Neural progenitor cell (in vitro differentiated cells): ENCODE measurements at regions not wholly inside any gene's neighbourhood (a gene's known extent, or its start where the extent isn't known, plus 50 kb on each side); places are given as distances from the start of the nearest gene placed in this dataset.

ENCODE experiments used
- DNase-seq: peaks from one replicate; pipeline ENCODE4 v3.0.0-alpha.2; 2016; ENCODE audit warnings: low spot score
- H2AFZ ChIP-seq: fragments of 200-600 bp; sonication (generic); replicated peaks from 2 replicates; pipeline ENCODE4 v1.6.1; 2016; ENCODE audit warnings: antibody characterized with exemption
- H3F3A ChIP-seq: fragments of 200-600 bp; sonication (generic); 2 replicates; pipeline ENCODE4 v1.6.1; 2016; ENCODE audit warnings: antibody characterized with exemption, low read depth
- H3K27ac ChIP-seq: fragments of 200-600 bp; sonication (generic); 2 replicates; pipeline ENCODE4 v1.5.1; 2016; ENCODE audit warnings: mild to moderate bottlenecking
- H3K27me3 ChIP-seq: fragments of 200-600 bp; sonication (generic); 2 replicates; pipeline ENCODE4 v1.6.1; 2016; ENCODE audit warnings: mild to moderate bottlenecking, moderate library complexity
- H3K36me3 ChIP-seq: fragments of 200-600 bp; sonication (generic); 2 replicates; pipeline ENCODE4 v1.5.1; 2016
- H3K4me1 ChIP-seq: fragments of 200-600 bp; sonication (generic); 2 replicates; pipeline ENCODE4 v1.6.1; 2016; ENCODE audit warnings: mixed run types
- H3K4me2 ChIP-seq: fragments of 200-600 bp; sonication (generic); 2 replicates; pipeline ENCODE4 v1.6.1; 2016
- H3K4me3 ChIP-seq: fragments of 200-600 bp; sonication (generic); 2 replicates; pipeline ENCODE4 v1.5.1; 2016
- H3K79me2 ChIP-seq: fragments of 200-600 bp; sonication (generic); 2 replicates; pipeline ENCODE4 v1.6.1; 2016; ENCODE audit warnings: low read depth
- H3K9ac ChIP-seq: fragments of 200-600 bp; sonication (generic); 2 replicates; pipeline ENCODE4 v1.6.1; 2016
- H3K9me3 ChIP-seq: fragments of 200-600 bp; sonication (generic); 2 replicates; pipeline ENCODE4 v1.5.1; 2016; ENCODE audit warnings: low read depth
- H4K20me1 ChIP-seq: fragments of 200-600 bp; sonication (generic); 2 replicates; pipeline ENCODE4 v1.6.1; 2016; ENCODE audit warnings: low read depth
- H3K27ac Mint-ChIP-seq: 3 replicates; pipeline ENCODE4 v1.8.0; 2021; ENCODE audit warnings: mixed read lengths
- H3K27me3 Mint-ChIP-seq: 2 replicates; pipeline ENCODE4 v1.8.0; 2022; ENCODE audit warnings: low read depth, mild to moderate bottlenecking, inconsistent platforms, moderate library complexity, mixed read lengths; ENCODE audit not compliant: insufficient read depth
- H3K36me3 Mint-ChIP-seq: 3 replicates; pipeline ENCODE4 v1.8.0; 2021; ENCODE audit warnings: mixed read lengths
- H3K4me1 Mint-ChIP-seq: 3 replicates; pipeline ENCODE4 v1.8.0; 2021; ENCODE audit warnings: mixed read lengths
- H3K4me3 Mint-ChIP-seq: 3 replicates; pipeline ENCODE4 v1.8.0; 2021; ENCODE audit warnings: mild to moderate bottlenecking, moderate library complexity, mixed read lengths
- H3K9me3 Mint-ChIP-seq: 3 replicates; pipeline ENCODE4 v1.8.0; 2020; ENCODE audit warnings: mixed read lengths
- CTCF ChIP-seq: fragments of 200-600 bp; sonication (generic); IDR thresholded peaks from 2 replicates; pipeline ENCODE4 v1.5.1; 2017; ENCODE audit warnings: antibody characterized with exemption, mild to moderate bottlenecking
- EZH2 ChIP-seq: fragments of 200-600 bp; sonication (generic); IDR thresholded peaks from 2 replicates; pipeline ENCODE4 v1.6.1; 2017; ENCODE audit warnings: antibody characterized with exemption, mild to moderate bottlenecking, moderate library complexity
- EZH2phosphoT487 ChIP-seq: fragments of 200-600 bp; sonication (generic); IDR thresholded peaks from 2 replicates; pipeline ENCODE4 v1.6.1; 2017; ENCODE audit warnings: antibody characterized with exemption

GRCh38 chr5:97267767-97268166 is 84.7 kb upstream of the RIOK2 start:
- no peaks in the 10 kb centered on the region for H3K9me3 ChIP-seq
- H3K4me3 Mint-ChIP-seq: no peak overlapping the region
- H3K79me2 ChIP-seq: no peaks in the 10 kb centered on the region
- no peak overlapping the region for H2AFZ ChIP-seq
- H3K4me3 ChIP-seq: no peak overlapping the region
- H3K27me3 Mint-ChIP-seq: no peaks in the 10 kb centered on the region
- H3K27ac ChIP-seq: no peak overlapping the region
- no peaks in the 10 kb centered on the region for H3K27me3 ChIP-seq
- peaks cover 9% of the 10 kb centered on the region for H3K9me3 Mint-ChIP-seq
- DNase-seq: no peak
- H3F3A ChIP-seq: no peaks in the 10 kb centered on the region
- H3K36me3 Mint-ChIP-seq: no peaks in the 10 kb centered on the region
- H4K20me1 ChIP-seq: no peaks in the 10 kb centered on the region
- H3K4me1 ChIP-seq: peaks cover 3% of the 10 kb centered on the region
- no peak overlapping the region for H3K27ac Mint-ChIP-seq
- no peaks in the 10 kb centered on the region for H3K36me3 ChIP-seq
- no peak overlapping the region for H3K4me2 ChIP-seq
- H3K4me1 Mint-ChIP-seq: peaks cover 2% of the 10 kb centered on the region
- TF ChIP-seq EZH2phosphoT487 (no peak), CTCF (no peak), EZH2 (no peak)
- no peak overlapping the region for H3K9ac ChIP-seq

- no peaks in the 10 kb centered on the region for H3F3A ChIP-seq
- H3K4me1 ChIP-seq: no peaks in the 10 kb centered on the region
- Mint-ChIP-seq H3K27ac (no peak overlapping the region), H3K36me3 (no peaks in the 10 kb centered on the region), H3K27me3 (no peaks in the 10 kb centered on the region), H3K4me1 (no peaks in the 10 kb centered on the region), H3K4me3 (no peak overlapping the region), H3K9me3 (peaks cover 12% of the 10 kb centered on the region)
- DNase-seq: no peak
- no peak overlapping the region for H3K9ac ChIP-seq
- no peaks in the 10 kb centered on the region for H3K9me3 ChIP-seq
- H2AFZ ChIP-seq: no peak overlapping the region
- H3K79me2 ChIP-seq: no peaks in the 10 kb centered on the region
- H3K27me3 ChIP-seq: no peaks in the 10 kb centered on the region
- H3K4me2 ChIP-seq: no peak overlapping the region
- no peak overlapping the region for H3K27ac ChIP-seq
- H3K4me3 ChIP-seq: no peak overlapping the region
- H3K36me3 ChIP-seq: no peaks in the 10 kb centered on the region
- no peak for TF ChIP-seq EZH2
- TF ChIP-seq CTCF: no peak
- TF ChIP-seq EZH2phosphoT487: no peak
- H4K20me1 ChIP-seq: no peaks in the 10 kb centered on the region
Observed at GRCh38 chr5:97276474-97277120, 93.5 kb upstream of the RIOK2 start.

GRCh38 chr5:97281257-97281656 is 98.2 kb upstream of the RIOK2 start:
- Histone ChIP-seq H3K27me3 (no peaks in the 10 kb centered on the region), H3K79me2 (no peaks in the 10 kb centered on the region), H2AFZ (no peak overlapping the region), H3K9me3 (no peaks in the 10 kb centered on the region), H3K4me3 (no peak overlapping the region), H4K20me1 (no peaks in the 10 kb centered on the region), H3K27ac (no peak overlapping the region), H3K36me3 (no peaks in the 10 kb centered on the region), H3K4me2 (no peak overlapping the region), H3K4me1 (no peaks in the 10 kb centered on the region), H3K9ac (no peak overlapping the region), H3F3A (no peaks in the 10 kb centered on the region)
- H3K36me3 Mint-ChIP-seq: no peaks in the 10 kb centered on the region
- no peaks in the 10 kb centered on the region for H3K27me3 Mint-ChIP-seq
- H3K27ac Mint-ChIP-seq: no peak overlapping the region
- H3K4me1 Mint-ChIP-seq: no peaks in the 10 kb centered on the region
- peaks cover 8% of the 10 kb centered on the region for H3K9me3 Mint-ChIP-seq
- no peak overlapping the region for H3K4me3 Mint-ChIP-seq
- no peak for DNase-seq
- no peak for TF ChIP-seq CTCF
- TF ChIP-seq EZH2: no peak
- TF ChIP-seq EZH2phosphoT487: no peak
